HCT116 (cell line): ENCODE measurements at regions not wholly inside any gene's neighbourhood (a gene's known extent, or its start where the extent isn't known, plus 50 kb on each side); places are given as distances from the start of the nearest gene placed in this dataset.

Source experiments
- ATAC-seq: fragments of 200-7000 bp; cut with Tn5 transposase; 2 replicates; pipeline ENCODE4 v1.9.1; 2020; ENCODE audit warnings: mild to moderate bottlenecking, moderate library complexity
- BruUV-seq: library from RNA; stranded (reverse); fragments of 400-500 nt; replicated peaks from 2 replicates; lab custom pipeline; 2021; lab: Mats Ljungman, UMichigan
- CTCF ChIA-PET: fragments of 300-600 bp; sonication (Branson Sonifier 250); formaldehyde crosslinking; loops from one replicate; lab custom pipeline; 2021; ENCODE audit warnings: antibody characterized with exemption; lab: Charles Lee
- POLR2A ChIA-PET: fragments of 300-600, 350-600 bp; sonication (Branson Sonifier 250); formaldehyde crosslinking; loops from one replicate; lab custom pipeline; 2021; ENCODE audit warnings: antibody characterized with exemption; lab: Charles Lee
- RAD21 ChIA-PET, 2 experiments: fragments of 300-600 bp; sonication (Branson Sonifier 250); formaldehyde crosslinking; loops; one replicate each; lab custom pipeline; 2023; ENCODE audit warnings: low total read pairs in 2 of 2; ENCODE audit not compliant: uncharacterized antibody in 2 of 2, unreplicated experiment in 2 of 2, low non-redundant PET in 1 of 2; lab: Charles Lee
- DNase-seq: peaks from one replicate; pipeline ENCODE4 v3.0.0-alpha.2; 2010; ENCODE audit warnings: low read depth, low spot score
- H2AFZ ChIP-seq: fragments of 200-600 bp; shearing (Covaris generic), sonication (generic); 2 replicates; pipeline ENCODE4 v1.6.1; 2017; ENCODE audit warnings: low read depth, mixed run types, mixed read lengths, antibody characterized with exemption, low read length; ENCODE audit not compliant: poor library complexity, severe bottlenecking
- H3K27ac ChIP-seq: 2 replicates; pipeline ENCODE4 v1.5.1; 2012; ENCODE audit warnings: low read depth, low read length
- H3K27me3 ChIP-seq: fragments of 200-600 bp; sonication (generic); 2 replicates; pipeline ENCODE4 v1.6.1; 2016; ENCODE audit warnings: mixed run types, low read length, mixed read lengths; ENCODE audit not compliant: insufficient read depth
- H3K36me3 ChIP-seq, 2 experiments: fragments of 200-500 bp in 1 of 2; fragments of 200-600 bp in 1 of 2; sonication (Bioruptor generic) in 1 of 2; sonication (generic) in 1 of 2; 2 replicates each; pipeline versions ENCODE4 v1.5.1 to v1.6.1; 2014 to 2016; ENCODE audit warnings: low read length in 2 of 2, inconsistent platforms in 1 of 2, mixed read lengths in 1 of 2, mixed run types in 1 of 2; ENCODE audit not compliant: insufficient read depth in 2 of 2, control insufficient read depth in 1 of 2
- H3K4me1 ChIP-seq, 2 experiments: fragments of 200-600 bp in 1 of 2; sonication (generic) in 1 of 2; 2 replicates each; pipeline versions ENCODE4 v1.5.1 to v1.6.1; 2012 to 2017; ENCODE audit warnings: low read length in 2 of 2, inconsistent platforms in 1 of 2, mild to moderate bottlenecking in 1 of 2, mixed read lengths in 1 of 2, mixed run types in 1 of 2, moderate library complexity in 1 of 2; ENCODE audit not compliant: insufficient read depth in 2 of 2, control insufficient read depth in 1 of 2
- H3K4me2 ChIP-seq: fragments of 200-600 bp; sonication (generic); 2 replicates; pipeline ENCODE4 v1.6.1; 2017; ENCODE audit warnings: mixed run types, low read length, mixed read lengths
- H3K4me3 ChIP-seq, 2 experiments: fragments of 200-600 bp in 1 of 2; sonication (generic) in 1 of 2; replicated peaks in 1 of 2; 2 replicates each; pipeline ENCODE4 v1.5.1; 2011 to 2016; ENCODE audit warnings: low read length in 2 of 2, control low read depth in 1 of 2, low read depth in 1 of 2, mild to moderate bottlenecking in 1 of 2, mixed read lengths in 1 of 2, mixed run types in 1 of 2
- H3K79me2 ChIP-seq: fragments of 200-600 bp; sonication (generic); 2 replicates; pipeline ENCODE4 v1.6.1; 2017; ENCODE audit warnings: mild to moderate bottlenecking, mixed run types, low read length, moderate library complexity, mixed read lengths; ENCODE audit not compliant: insufficient read depth
- H3K9ac ChIP-seq: fragments of 200-600 bp; sonication (generic); 2 replicates; pipeline ENCODE4 v1.6.1; 2016; ENCODE audit warnings: low read length, mixed read lengths
- H3K9me2 ChIP-seq: fragments of 200-600 bp; sonication (generic), shearing (Covaris generic); 2 replicates; pipeline ENCODE4 v1.6.1; 2017; ENCODE audit warnings: mixed run types, mild to moderate bottlenecking, moderate library complexity; ENCODE audit not compliant: insufficient read depth
- H3K9me3 ChIP-seq, 2 experiments: fragments of 200-500 bp in 1 of 2; fragments of 200-600 bp in 1 of 2; sonication (Bioruptor generic) in 1 of 2; sonication (generic) in 1 of 2; 2 replicates each; pipeline ENCODE4 v1.6.1; 2014 to 2017; ENCODE audit warnings: low read length in 2 of 2, mixed read lengths in 2 of 2, inconsistent platforms in 1 of 2, low read depth in 1 of 2, mild to moderate bottlenecking in 1 of 2, mixed run types in 1 of 2, moderate library complexity in 1 of 2; ENCODE audit not compliant: control insufficient read depth in 1 of 2, insufficient read depth in 1 of 2
- H4K20me1 ChIP-seq: fragments of 200-600 bp; sonication (generic), shearing (Covaris generic); 2 replicates; pipeline ENCODE4 v1.6.1; 2017; ENCODE audit warnings: mixed run types, mild to moderate bottlenecking, moderate library complexity; ENCODE audit not compliant: insufficient read depth
- ATF3 ChIP-seq: IDR thresholded peaks from 2 replicates; pipeline ENCODE4 v1.6.1; 2012
- EGR1 ChIP-seq: IDR thresholded peaks from 2 replicates; pipeline ENCODE4 v1.6.1; 2012; ENCODE audit warnings: low read depth
- ELF1 ChIP-seq: IDR thresholded peaks from 2 replicates; pipeline ENCODE4 v1.6.1; 2012; ENCODE audit warnings: low read depth, borderline replicate concordance
- EZH2phosphoT487 ChIP-seq: fragments of 200-600 bp; IDR thresholded peaks from 2 replicates; pipeline ENCODE4 v1.6.1; 2018; ENCODE audit warnings: antibody characterized with exemption, borderline replicate concordance
- POLR2A ChIP-seq: IDR thresholded peaks from 2 replicates; pipeline ENCODE4 v1.7.0; 2011; ENCODE audit warnings: borderline replicate concordance; ENCODE audit not compliant: insufficient read depth, insufficient read length; ENCODE audit errors: extremely low read depth
- POLR2AphosphoS5 ChIP-seq: IDR thresholded peaks from 2 replicates; pipeline ENCODE4 v1.6.1; 2011; ENCODE audit warnings: mild to moderate bottlenecking, low read depth, low read length, moderate library complexity
- RAD21 ChIP-seq: IDR thresholded peaks from 2 replicates; pipeline ENCODE4 v1.6.1; 2012; ENCODE audit warnings: low read depth, mild to moderate bottlenecking
- REST ChIP-seq: IDR thresholded peaks from 2 replicates; pipeline ENCODE4 v1.6.1; 2012; ENCODE audit warnings: low read depth
- SIN3A ChIP-seq: IDR thresholded peaks from 2 replicates; pipeline ENCODE4 v1.6.1; 2012; ENCODE audit warnings: low read depth
- TCF7L2 ChIP-seq: IDR thresholded peaks from 2 replicates; pipeline ENCODE4 v1.7.0; 2011; ENCODE audit warnings: borderline replicate concordance, inconsistent platforms; ENCODE audit not compliant: insufficient read depth, insufficient read length; ENCODE audit errors: extremely low read depth
- ZBTB33 ChIP-seq: IDR thresholded peaks from 2 replicates; pipeline ENCODE4 v1.6.1; 2011; ENCODE audit warnings: mild to moderate bottlenecking, low read length, moderate library complexity; ENCODE audit not compliant: insufficient replicate concordance; ENCODE audit errors: extremely low read depth
- intact Hi-C: fragments of 100-400 bp; cut with micrococcal nuclease; formaldehyde crosslinking; loops from 2 replicates; pipeline ENCODE4 v1.10.0; 2022
- TF ChIP-seq, protein P1 (sequence below): IDR thresholded peaks from 2 replicates; pipeline ENCODE4 v1.6.1; 2012

GRCh38 chr5:159490507-159490906, 160.2 kb upstream of the IL12B start:
- no peak overlapping the region for H3K27ac ChIP-seq
- no peaks in the 10 kb centered on the region for H3K4me1 ChIP-seq
- BruUV-seq, result no TSS peak
- no peak overlapping the region for H2AFZ ChIP-seq
- TF ChIP-seq, protein P1, sequence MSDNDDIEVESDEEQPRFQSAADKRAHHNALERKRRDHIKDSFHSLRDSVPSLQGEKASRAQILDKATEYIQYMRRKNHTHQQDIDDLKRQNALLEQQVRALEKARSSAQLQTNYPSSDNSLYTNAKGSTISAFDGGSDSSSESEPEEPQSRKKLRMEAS, result no peak
- TF ChIP-seq TCF7L2, result no peak
- no peak for TF ChIP-seq ATF3
- no peak for TF ChIP-seq ELF1
- no peak for TF ChIP-seq RAD21
- TF ChIP-seq SIN3A, result no peak
- TF ChIP-seq POLR2A, result no peak
- TF ChIP-seq ZBTB33, result no peak
- no peaks in the 10 kb centered on the region for H3K9me3 ChIP-seq
- CTCF ChIA-PET, result no interaction called here
- H3K27me3 ChIP-seq, result no peaks in the 10 kb centered on the region
- RAD21 ChIA-PET, result no interaction called here
- POLR2A ChIA-PET, result no interaction called here
- ATAC-seq, result no peak
- no peak overlapping the region for H3K4me2 ChIP-seq
- H4K20me1 ChIP-seq, result no peaks in the 10 kb centered on the region
- no peak overlapping the region for H3K9ac ChIP-seq
- DNase-seq, result no peak
- H3K36me3 ChIP-seq, result no peaks in the 10 kb centered on the region
- H3K9me2 ChIP-seq, result no peaks in the 10 kb centered on the region
- H3K4me3 ChIP-seq, result no peak overlapping the region
- intact Hi-C loops, result no loop called here
- no peaks in the 10 kb centered on the region for H3K79me2 ChIP-seq

DNA sequence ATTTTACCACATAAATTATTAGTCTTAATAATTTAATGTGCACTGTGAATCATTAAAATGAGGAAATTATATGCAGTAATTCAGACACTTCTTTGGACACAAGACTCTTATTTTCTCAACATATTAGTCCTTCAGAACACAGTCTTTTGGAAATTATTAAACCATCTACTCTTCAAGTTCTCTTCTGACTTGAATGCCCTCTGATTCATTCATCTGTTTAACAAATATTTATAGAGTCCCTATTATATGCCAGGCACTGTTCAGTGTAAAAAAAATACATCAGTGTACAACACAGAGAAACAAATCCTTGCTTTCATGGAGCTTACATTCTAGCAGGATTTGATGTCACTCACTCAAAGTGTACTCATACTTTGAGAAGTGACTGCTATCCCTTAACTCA, 163.4 kb upstream of the IL12B start:
- no peaks in the 10 kb centered on the region for H3K36me3 ChIP-seq
- H3K79me2 ChIP-seq, result no peaks in the 10 kb centered on the region
- H3K9me3 ChIP-seq, result no peaks in the 10 kb centered on the region
- BruUV-seq, result no TSS peak
- H4K20me1 ChIP-seq, result no peaks in the 10 kb centered on the region
- H3K4me1 ChIP-seq, result no peaks in the 10 kb centered on the region
- H3K27me3 ChIP-seq, result no peaks in the 10 kb centered on the region
- no peak for ATAC-seq
- CTCF ChIA-PET, result no interaction called here
- RAD21 ChIA-PET, result no interaction called here
- POLR2A ChIA-PET, result no interaction called here
- H3K9ac ChIP-seq, result no peak overlapping the region
- no peak overlapping the region for H3K4me3 ChIP-seq
- no peak overlapping the region for H2AFZ ChIP-seq
- DNase-seq, result no peak
- H3K4me2 ChIP-seq, result no peak overlapping the region
- no peaks in the 10 kb centered on the region for H3K9me2 ChIP-seq
- intact Hi-C loops, result no loop called here
- no peak overlapping the region for H3K27ac ChIP-seq
- TF ChIP-seq POLR2A, result no peak
- no peak for TF ChIP-seq REST
- TF ChIP-seq ATF3, result no peak
- no peak for TF ChIP-seq RAD21
- no peak for TF ChIP-seq EZH2phosphoT487
- TF ChIP-seq ZBTB33, result no peak
- no peak for TF ChIP-seq POLR2AphosphoS5
- TF ChIP-seq EGR1, result no peak
